Spinal cord (tissue), 9 donors: ENCODE measurements at regions not wholly inside any gene's neighbourhood (a gene's known extent, or its start where the extent isn't known, plus 50 kb on each side); places are given as distances from the start of the nearest gene placed in this dataset.

Experiments
- DNase-seq, 6 donors: peaks; one replicate each; pipeline versions ENCODE4 v3.0.0 to v3.0.0-alpha.2; 2013 to 2015; ENCODE audit warnings: low spot score in 6 of 6, low read depth in 4 of 6
- H3K27ac ChIP-seq: one replicate; pipeline ENCODE4 v1.5.1; 2013; ENCODE audit warnings: low read depth, low read length, control low read depth
- H3K27me3 ChIP-seq: one replicate; pipeline ENCODE4 v1.6.1; 2013; ENCODE audit warnings: low read length; ENCODE audit not compliant: control insufficient read depth, insufficient read depth
- H3K36me3 ChIP-seq: one replicate; pipeline ENCODE4 v1.6.1; 2013; ENCODE audit warnings: low read length; ENCODE audit not compliant: control insufficient read depth, insufficient read depth
- H3K4me1 ChIP-seq: one replicate; pipeline ENCODE4 v1.6.1; 2013; ENCODE audit warnings: low read length; ENCODE audit not compliant: control insufficient read depth, insufficient read depth
- H3K4me3 ChIP-seq: one replicate; pipeline ENCODE4 v1.5.1; 2013; ENCODE audit warnings: low read depth, low read length, control low read depth
- H3K9me3 ChIP-seq: one replicate; pipeline ENCODE4 v1.6.1; 2013; ENCODE audit warnings: low read length; ENCODE audit not compliant: control insufficient read depth, insufficient read depth
- WGBS: methylation state at CpG from one replicate; pipeline ENCODE4 v1.1.5; 2013; ENCODE audit warnings: missing lambda C conversion rate; ENCODE audit not compliant: insufficient coverage; 5-methylcytosine and 5-hydroxymethylcytosine counted together
- donor health status: healthy.

- Histone ChIP-seq H3K4me3 (no peak overlapping the region), H3K27ac (no peak overlapping the region), H3K36me3 (no peaks in the 10 kb centered on the region), H3K27me3 (no peaks in the 10 kb centered on the region), H3K4me1 (no peaks in the 10 kb centered on the region), H3K9me3 (no peaks in the 10 kb centered on the region)
- 96% methylated on average over 2 of the region's 2 CpGs for WGBS
- DNase-seq = no peak
Observed at GRCh38 chr18:71725256-71725655, 818.9 kb downstream of the CBLN2 start.

DNA sequence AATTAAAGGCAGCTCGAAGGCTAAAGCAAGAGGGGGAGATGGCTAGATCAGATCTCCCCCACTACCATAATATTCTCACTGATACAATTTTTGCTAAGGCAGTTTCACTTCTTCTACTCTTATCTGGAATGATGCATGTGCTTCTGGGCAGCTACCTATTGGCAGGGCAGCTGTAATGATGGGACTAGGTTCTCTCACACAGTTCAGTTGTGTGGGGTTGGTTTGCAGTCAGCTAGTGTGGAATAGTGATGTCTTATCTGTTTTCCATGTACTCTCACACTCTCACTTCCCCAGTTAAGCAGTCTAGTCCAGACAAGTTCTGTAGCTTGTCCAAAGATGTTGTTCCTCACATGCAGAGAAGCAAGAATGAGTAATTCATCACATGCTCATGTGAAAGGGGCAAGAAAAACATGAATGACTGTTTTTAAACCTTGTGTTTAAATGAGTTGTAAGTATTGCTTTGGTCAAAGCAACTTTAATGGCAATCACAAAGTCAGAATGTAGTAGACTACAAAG lies 836.1 kb downstream of the CBLN2 start:
- H3K27me3 ChIP-seq = no peaks in the 10 kb centered on the region
- no peaks in the 10 kb centered on the region for H3K36me3 ChIP-seq
- H3K9me3 ChIP-seq = no peaks in the 10 kb centered on the region
- no peak overlapping the region for H3K27ac ChIP-seq
- WGBS = no CpG with 5 or more reads among the region's 1 CpG
- no peak for DNase-seq
- no peak overlapping the region for H3K4me3 ChIP-seq
- H3K4me1 ChIP-seq = no peaks in the 10 kb centered on the region

DNA sequence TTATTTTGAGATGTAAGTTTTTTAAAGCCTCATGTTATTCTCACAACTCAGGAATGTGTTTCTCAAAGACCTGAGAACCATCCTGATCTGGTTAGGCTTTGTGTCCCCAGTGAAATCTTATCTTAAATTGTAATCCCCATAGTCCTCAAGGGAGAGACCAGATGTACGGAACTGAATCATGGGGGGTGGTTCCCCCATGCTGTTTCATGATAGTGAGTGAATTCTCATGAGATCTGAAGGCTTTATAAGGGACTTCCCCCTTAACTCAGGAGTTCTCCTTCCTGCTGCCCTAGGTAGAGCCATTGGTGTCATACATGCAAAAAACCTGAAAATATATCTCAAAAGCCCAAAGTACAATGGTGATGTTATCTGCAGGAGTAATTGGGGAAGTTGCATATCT lies 836.7 kb downstream of the CBLN2 start:
- no CpG with 5 or more reads among the region's 1 CpG for WGBS
- H3K27me3 ChIP-seq = no peaks in the 10 kb centered on the region
- H3K4me3 ChIP-seq = no peak overlapping the region
- no peaks in the 10 kb centered on the region for H3K9me3 ChIP-seq
- H3K36me3 ChIP-seq = no peaks in the 10 kb centered on the region
- H3K27ac ChIP-seq = no peak overlapping the region
- H3K4me1 ChIP-seq = no peaks in the 10 kb centered on the region
- DNase-seq = no peak

DNA sequence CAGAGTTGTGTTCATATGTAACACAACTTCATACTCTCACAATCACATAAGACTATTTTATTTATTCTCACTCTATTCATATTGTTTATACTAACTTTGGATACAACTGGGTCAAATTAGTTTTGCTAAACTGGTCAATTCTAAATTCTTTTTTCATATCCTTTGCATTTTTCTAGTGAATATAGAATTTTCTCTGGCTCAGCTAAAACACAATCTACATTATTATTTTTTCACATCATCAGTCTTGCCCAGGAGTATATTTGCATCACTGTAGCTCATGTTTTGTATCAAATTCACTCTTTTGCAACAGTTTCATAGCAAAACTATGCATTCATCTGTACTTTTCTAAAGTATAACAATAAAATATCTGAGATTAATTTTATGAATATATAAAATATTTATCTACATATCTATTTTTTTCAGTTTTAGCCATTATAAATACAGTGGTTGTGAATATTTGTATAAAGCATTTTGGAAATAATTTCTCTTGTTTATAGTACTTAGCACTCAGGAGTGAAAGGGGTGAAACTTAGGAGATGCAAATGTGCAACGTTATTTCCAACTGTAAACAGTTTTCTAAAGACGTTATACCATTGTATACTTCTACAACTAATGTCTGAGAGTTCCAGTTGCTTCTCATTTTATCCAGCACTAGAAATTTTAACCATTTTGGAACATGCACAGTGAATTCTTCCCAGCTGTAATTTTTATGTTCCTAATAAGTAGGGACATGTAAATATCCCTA lies 854.6 kb downstream of the CBLN2 start:
- H3K27me3 ChIP-seq = no peaks in the 10 kb centered on the region
- H3K9me3 ChIP-seq = no peaks in the 10 kb centered on the region
- no peaks in the 10 kb centered on the region for H3K36me3 ChIP-seq
- no peaks in the 10 kb centered on the region for H3K4me1 ChIP-seq
- WGBS = no CpG with 5 or more reads among the region's 2 CpGs
- DNase-seq = no peak
- no peak overlapping the region for H3K4me3 ChIP-seq
- H3K27ac ChIP-seq = no peak overlapping the region

DNA sequence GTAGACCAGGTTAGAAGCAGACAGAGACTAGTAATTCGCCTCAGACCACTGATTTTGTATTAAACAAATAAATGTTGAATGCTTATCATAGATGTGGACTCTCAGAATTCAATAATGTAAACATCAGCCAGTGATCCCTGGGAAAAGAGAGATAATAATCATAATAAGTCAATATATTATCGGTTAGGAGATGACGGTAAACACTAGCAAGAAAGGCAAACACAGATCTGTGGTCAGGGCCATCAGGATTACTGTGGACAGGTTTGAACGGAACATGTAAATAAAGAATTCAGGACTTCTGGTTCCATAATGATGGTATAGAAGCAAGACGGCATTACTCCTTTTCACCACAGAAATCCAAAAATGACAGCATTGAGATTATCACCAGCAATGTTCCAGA lies 861.6 kb downstream of the CBLN2 start:
- Histone ChIP-seq H3K4me1 (no peaks in the 10 kb centered on the region), H3K27me3 (no peaks in the 10 kb centered on the region), H3K4me3 (no peak overlapping the region), H3K36me3 (no peaks in the 10 kb centered on the region), H3K9me3 (no peaks in the 10 kb centered on the region), H3K27ac (no peak overlapping the region)
- no peak for DNase-seq
- WGBS = no CpG with 5 or more reads among the region's 5 CpGs

GRCh38 chr18:71678144-71678543 lies 866.0 kb downstream of the CBLN2 start:
- WGBS = no CpG with 5 or more reads among the region's 2 CpGs
- Histone ChIP-seq H3K4me3 (no peak overlapping the region), H3K36me3 (no peaks in the 10 kb centered on the region), H3K27me3 (no peaks in the 10 kb centered on the region), H3K4me1 (no peaks in the 10 kb centered on the region), H3K27ac (no peak overlapping the region), H3K9me3 (no peaks in the 10 kb centered on the region)
- DNase-seq = no peak

DNA sequence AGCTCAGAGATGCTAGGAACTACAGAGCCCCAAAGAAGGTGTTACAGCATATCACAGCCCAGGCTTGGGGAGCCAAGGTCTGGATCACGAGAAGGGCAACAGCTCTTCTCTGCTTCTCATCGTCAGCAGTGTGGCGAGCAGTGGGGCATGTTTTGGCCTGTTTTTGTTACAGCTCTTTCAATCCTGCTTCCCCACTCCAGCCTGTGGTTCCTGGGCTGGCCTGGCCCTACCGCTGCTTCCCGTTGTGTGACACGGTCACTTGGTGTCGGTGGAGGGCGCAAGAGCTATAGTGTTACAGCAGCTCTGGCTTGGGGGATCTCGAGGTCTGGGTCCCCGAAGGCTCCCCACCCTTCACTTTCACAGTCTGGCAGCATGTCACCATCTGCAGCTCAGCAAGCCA lies 870.2 kb downstream of the CBLN2 start:
- Histone ChIP-seq H3K4me3 (no peak overlapping the region), H3K9me3 (no peaks in the 10 kb centered on the region), H3K4me1 (no peaks in the 10 kb centered on the region), H3K27ac (no peak overlapping the region), H3K36me3 (no peaks in the 10 kb centered on the region), H3K27me3 (no peaks in the 10 kb centered on the region)
- no peak for DNase-seq
- WGBS = 98% methylated on average over 10 of the region's 10 CpGs

DNA sequence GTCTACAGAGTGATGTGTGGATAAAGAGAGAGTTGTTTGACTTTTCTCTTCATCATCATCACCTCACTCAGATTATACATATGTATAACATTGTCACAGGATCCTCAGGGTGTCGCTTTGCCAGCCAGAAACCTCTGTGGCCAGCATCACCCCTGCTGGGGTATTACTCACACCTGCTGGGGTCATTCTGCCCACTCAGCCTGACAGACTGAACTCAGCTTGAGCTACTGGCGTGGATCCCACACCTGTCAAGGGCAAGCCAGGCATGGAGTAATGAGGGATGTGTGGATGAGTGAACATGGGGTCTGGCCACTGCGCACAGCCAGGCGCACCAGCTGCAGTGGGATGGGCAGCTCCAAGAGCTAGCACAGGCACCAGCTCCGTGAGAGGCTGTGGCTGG lies 870.6 kb downstream of the CBLN2 start:
- 92% methylated on average over 5 of the region's 5 CpGs for WGBS
- no peaks in the 10 kb centered on the region for H3K27me3 ChIP-seq
- no peak overlapping the region for H3K4me3 ChIP-seq
- H3K4me1 ChIP-seq = no peaks in the 10 kb centered on the region
- H3K9me3 ChIP-seq = no peaks in the 10 kb centered on the region
- no peaks in the 10 kb centered on the region for H3K36me3 ChIP-seq
- no peak for DNase-seq
- no peak overlapping the region for H3K27ac ChIP-seq

DNA sequence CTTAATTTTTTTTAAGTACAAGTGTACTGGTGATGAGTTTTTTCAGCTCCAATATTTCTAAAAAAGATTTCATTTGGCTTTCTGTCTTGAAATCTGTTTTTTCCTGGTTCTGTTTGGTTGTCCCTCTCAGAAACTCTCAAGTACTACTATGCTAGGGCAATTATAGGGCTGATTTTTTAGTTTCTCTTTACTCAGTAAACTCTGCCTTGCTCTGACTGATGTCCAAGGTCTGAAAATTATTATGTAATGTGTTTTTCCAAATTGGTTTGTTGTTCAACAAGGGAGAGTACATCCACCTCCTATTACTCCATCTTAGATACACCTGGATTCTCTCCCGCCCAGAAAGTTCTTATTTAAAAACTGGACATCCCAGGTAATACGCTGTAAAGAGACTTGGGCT lies 877.7 kb downstream of the CBLN2 start:
- DNase-seq = no peak
- Histone ChIP-seq H3K9me3 (no peaks in the 10 kb centered on the region), H3K4me3 (no peak overlapping the region), H3K27me3 (no peaks in the 10 kb centered on the region), H3K36me3 (no peaks in the 10 kb centered on the region), H3K4me1 (no peaks in the 10 kb centered on the region), H3K27ac (no peak overlapping the region)
- WGBS = 88% methylated on average over 1 of the region's 2 CpGs

DNA sequence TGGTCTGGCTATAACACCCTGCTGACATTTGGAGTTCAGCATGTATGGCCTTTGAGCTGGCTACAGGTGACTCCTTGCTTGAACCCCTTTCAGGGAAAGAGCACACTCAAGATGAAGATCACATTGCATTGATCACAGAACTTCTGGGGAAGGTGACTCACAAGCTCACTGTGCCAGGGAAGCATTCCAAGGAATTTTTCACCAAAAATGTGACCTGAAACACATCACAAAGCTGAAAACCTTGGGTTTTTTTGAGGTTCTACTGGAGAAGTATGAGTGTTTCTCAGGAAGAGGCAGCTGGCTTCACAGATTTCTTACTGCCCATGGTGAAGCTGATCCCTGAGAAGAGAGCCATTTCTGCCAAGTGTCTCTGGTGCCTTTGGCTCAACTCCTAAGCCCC lies 879.0 kb downstream of the CBLN2 start:
- Histone ChIP-seq H3K36me3 (no peaks in the 10 kb centered on the region), H3K9me3 (no peaks in the 10 kb centered on the region), H3K4me3 (no peak overlapping the region), H3K27ac (no peak overlapping the region), H3K4me1 (no peaks in the 10 kb centered on the region), H3K27me3 (no peaks in the 10 kb centered on the region)
- DNase-seq = no peak
